HL-60 (cell line): ENCODE measurements at regions not wholly inside any gene's neighbourhood (a gene's known extent, or its start where the extent isn't known, plus 50 kb on each side); places are given as distances from the start of the nearest gene placed in this dataset.

Experiments
- POLR2AphosphoS5 ChIP-seq: IDR thresholded peaks from 2 replicates; pipeline ENCODE4 v1.6.1; 2012; ENCODE audit warnings: low read depth
- TF ChIP-seq, protein P1 (sequence below): IDR thresholded peaks from 2 replicates; pipeline ENCODE4 v1.6.1; 2012; ENCODE audit warnings: low read depth; ENCODE audit not compliant: insufficient replicate concordance

DNA sequence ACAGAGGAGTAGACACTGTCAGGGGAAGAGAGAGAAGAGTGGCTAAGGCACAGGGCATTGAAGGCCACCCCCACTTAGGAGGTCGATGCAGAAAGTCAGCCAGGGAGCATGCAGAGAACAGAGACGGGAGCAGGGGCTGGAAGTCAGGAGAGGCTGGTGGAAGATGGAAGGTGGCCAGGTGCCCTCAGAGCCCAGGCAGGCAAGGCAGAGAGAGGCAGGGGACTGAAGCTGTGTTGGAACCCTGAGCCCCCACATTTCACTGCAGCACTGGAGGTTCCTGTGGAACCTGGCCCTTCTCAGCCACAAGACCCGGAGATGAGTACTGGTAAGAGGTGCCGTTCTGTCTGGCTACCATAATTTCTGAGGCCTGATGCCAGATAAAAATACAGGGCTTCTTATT is 238.3 kb upstream of the NCAM1 start:
- TF ChIP-seq, protein P1, sequence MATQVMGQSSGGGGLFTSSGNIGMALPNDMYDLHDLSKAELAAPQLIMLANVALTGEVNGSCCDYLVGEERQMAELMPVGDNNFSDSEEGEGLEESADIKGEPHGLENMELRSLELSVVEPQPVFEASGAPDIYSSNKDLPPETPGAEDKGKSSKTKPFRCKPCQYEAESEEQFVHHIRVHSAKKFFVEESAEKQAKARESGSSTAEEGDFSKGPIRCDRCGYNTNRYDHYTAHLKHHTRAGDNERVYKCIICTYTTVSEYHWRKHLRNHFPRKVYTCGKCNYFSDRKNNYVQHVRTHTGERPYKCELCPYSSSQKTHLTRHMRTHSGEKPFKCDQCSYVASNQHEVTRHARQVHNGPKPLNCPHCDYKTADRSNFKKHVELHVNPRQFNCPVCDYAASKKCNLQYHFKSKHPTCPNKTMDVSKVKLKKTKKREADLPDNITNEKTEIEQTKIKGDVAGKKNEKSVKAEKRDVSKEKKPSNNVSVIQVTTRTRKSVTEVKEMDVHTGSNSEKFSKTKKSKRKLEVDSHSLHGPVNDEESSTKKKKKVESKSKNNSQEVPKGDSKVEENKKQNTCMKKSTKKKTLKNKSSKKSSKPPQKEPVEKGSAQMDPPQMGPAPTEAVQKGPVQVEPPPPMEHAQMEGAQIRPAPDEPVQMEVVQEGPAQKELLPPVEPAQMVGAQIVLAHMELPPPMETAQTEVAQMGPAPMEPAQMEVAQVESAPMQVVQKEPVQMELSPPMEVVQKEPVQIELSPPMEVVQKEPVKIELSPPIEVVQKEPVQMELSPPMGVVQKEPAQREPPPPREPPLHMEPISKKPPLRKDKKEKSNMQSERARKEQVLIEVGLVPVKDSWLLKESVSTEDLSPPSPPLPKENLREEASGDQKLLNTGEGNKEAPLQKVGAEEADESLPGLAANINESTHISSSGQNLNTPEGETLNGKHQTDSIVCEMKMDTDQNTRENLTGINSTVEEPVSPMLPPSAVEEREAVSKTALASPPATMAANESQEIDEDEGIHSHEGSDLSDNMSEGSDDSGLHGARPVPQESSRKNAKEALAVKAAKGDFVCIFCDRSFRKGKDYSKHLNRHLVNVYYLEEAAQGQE = no peak
- no peak for TF ChIP-seq POLR2AphosphoS5
